NCI-H446 (cell line): ENCODE measurements at regions not wholly inside any gene's neighbourhood (a gene's known extent, or its start where the extent isn't known, plus 50 kb on each side); places are given as distances from the start of the nearest gene placed in this dataset.

Experiments used
- DNase-seq, 2 experiments: peaks; one replicate each; lab custom pipeline; 2025; lab: John Stamatoyannopoulos, UW

DNA sequence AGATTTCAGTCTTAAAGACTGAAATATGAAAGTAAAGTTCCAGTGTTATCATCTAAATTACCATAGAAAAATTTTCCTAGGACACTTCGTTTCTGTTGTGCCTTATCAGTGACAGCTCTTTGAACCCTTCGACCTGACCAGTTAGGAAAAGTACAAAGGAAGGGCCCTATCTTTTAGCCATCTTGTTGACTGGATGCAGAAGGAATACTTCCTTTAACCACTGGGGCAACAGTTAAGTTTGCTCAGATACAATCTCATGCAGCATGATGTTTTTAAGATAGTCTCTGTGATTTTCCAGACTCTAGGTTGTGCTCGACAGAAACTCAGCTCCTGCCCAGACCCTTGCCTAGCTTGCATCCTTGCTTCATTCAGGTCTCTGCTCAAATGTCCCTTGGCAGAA lies 210.5 kb upstream of the RPS6KA3 start:
- no peak for DNase-seq

DNA sequence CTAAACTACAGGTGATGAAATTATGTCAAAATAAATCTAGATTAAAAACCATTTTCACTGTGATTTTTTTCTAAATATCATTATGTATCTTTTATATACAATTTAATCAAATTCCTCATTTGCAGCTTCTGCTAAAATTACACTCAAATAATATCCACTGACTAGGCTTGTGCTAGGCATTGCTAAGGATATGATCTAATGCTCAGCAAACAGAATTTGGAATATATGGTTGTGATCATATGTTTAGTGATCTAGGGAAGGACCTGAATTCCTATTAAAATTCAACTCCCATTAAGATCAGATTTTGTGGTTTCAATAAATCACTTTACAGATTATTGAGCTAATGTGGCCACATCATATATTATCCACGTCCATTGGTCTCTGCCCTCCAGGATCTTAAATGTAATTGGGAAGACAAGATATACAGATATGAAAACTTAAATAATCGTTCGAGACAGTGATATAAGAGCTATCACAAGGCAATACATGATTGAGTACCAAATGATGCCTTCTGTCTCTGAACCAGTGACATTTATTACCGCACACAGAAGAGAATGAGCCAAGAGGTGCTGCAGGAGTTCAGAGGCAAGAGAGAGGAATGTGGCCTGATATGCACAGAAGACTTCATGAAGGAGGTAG lies 206.0 kb upstream of the RPS6KA3 start:
- DNase-seq: no peak

DNA sequence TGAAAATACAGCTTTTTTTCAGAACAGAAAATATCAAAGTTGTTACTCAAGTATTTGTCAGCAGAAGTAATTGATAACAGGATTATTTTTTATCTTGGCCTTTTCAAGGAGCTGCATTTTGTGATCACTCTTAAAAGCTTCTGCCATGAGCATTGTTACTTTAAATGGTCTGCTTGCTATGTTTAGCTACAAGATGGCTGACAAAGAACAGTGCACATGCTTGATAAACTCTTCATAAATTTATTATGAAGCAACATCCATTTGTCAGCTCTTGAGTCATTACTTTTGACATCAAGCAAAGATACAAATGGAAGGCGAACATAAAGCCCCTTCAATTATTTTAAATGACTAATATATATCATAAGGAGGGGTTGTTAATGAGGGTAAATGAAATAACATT lies 205.4 kb upstream of the RPS6KA3 start:
- no peak for DNase-seq

DNA sequence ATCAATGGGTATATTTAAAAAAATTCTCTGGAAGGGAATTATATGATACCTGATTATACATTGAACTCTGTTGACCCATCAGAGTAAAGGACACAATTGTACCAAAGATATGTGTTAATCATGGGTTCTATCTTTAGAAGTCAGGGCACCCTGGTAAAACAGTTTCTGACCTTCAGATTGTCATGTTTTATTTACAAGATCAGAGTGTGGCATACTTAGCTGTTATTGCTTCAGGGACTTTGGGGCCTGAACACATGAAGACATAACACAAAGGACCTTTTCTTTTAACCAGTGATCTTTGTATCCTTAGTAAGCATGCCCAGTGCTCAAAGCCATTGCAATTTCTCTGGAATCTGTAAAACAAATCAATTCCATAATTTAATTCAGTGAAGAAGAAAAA lies 204.8 kb upstream of the RPS6KA3 start:
- DNase-seq: no peak

DNA sequence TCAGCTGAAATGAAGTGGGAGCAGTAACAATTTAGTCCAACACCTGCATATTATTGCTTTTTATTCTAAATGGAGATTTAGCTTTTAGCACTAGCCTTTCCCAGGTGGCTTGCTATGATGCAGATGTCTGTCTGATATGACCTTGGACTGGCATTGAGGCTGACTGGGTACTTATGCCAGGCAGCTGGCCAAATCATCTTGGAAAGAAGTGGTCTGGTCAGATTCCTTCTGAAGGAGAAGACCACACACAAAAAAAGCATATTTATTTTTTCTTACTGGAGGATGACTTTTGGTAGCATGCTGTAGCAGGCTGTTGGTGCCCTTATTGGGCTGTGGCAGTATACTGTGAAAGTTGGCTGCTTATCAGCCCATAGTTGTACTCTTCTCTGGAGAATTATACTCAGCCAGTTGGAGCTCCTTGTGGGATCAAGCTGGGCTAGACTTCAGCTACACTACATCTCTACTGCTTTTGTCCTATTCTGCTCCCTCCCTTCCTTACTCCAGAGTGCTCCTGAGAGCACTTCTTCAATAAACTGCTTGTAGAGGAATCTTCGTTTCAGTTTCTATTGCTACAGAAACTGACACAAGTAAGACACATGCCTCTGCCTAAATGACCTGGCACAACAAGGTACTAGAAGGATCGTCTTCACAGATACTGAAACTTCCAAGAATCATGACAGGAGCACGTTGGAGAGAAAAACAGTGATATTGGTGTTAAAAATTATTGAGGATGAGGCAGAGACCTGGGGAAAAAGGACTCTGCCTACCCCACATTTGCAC lies 196.8 kb upstream of the RPS6KA3 start:
- peak in 1 of 2 experiments; percentile 12 for DNase-seq

DNA sequence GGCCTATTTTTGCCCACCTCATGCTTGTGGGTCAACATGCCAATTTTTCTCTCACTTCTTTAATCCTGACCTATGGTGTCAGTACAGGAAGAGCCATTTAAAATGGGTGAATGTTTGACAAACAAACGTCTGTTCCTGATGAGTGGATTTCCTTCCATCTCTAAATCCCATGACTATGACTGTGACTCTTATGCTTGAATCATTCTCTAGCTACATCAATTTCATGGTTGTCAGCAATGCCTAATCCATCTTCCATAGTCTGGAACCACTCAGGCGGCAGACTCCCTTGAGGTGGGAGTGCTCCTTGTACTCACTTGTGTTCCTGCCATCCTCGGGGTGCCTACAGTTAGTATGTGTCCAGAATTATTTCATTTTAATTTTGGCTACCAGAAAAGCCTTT lies 194.9 kb upstream of the RPS6KA3 start:
- DNase-seq: peak in 1 of 2 experiments; percentile 33

DNA sequence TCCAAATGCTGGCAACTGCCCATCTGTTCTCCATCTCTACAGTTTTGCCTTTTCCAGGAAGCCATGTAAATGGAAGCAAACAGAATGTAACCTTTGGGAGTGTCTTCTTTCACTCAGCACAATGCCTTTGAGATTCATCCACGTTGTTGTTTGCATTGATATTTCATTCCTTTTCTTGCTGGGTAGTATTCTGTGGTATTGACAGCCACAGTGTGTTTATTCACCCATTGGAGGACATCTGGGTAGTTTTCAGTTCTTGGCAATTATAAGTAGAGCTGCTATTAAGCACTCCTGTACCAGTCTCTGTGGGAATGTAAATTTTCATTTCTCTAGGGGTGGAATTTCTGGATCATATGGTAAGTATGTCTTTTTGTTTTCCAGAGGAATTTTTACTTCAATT lies 194.3 kb upstream of the RPS6KA3 start:
- peak in 1 of 2 experiments; percentile 44 for DNase-seq

DNA sequence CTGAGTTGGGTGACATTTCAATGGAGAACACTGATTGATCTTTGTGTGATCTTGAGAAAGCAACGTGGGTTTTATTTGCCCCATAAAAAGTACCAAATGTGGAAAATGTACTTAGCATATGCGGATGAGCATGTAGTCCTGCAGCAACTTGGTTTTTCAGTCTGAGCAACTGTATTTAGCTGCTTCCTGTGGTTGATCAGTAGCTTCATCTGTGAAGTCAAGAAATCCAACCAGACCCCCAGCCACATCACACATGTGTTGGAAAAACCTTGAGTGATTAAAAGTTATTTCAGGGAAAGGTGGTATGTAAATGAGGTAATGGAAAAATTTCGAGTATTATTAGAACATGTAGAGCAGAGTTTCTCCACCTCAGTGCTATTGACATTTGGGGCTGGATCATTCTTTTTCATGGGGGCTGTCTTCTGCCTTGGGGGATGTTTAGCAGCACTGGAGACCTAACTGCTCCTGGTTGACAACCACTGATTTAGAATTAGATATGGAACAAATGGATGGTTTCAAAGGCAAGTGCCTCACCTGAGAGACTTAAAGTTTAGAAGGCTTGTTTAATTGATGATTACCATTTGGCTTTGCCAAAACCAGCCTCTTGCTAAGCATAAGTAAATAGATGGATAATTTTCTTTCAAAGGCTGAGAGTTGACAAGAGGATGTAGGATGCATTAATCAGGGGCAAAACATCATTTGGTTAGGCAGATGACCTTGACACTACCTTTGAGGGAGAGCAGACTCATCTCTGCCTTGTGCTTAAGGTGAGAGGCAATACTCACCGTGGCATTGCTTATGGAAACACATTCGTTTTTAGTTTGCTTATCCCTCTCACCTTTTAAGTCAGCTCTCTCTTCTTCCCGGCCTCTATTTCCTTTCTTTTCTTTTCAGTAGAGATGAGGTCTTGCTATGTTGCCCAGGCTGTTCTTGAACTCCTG lies 193.0 kb upstream of the RPS6KA3 start:
- DNase-seq: no peak

DNA sequence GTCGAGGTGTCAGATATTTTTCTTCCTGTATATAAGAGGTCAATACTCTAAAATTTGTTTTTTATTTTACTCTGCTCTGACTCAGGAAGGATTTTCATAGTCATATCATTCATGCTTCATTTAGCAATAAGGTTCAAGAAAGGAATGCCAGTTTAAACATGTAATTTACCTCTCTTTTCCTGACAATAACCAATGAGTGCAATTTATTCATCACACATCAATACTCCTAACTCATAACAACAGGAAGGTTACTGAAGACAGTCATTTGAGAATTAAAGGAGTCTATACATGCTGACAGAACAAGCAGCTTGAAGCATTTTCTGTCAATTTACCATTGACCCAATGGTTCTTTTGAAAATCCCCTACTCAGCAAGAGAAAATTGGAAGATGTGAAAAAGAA lies 190.3 kb upstream of the RPS6KA3 start:
- no peak for DNase-seq

DNA sequence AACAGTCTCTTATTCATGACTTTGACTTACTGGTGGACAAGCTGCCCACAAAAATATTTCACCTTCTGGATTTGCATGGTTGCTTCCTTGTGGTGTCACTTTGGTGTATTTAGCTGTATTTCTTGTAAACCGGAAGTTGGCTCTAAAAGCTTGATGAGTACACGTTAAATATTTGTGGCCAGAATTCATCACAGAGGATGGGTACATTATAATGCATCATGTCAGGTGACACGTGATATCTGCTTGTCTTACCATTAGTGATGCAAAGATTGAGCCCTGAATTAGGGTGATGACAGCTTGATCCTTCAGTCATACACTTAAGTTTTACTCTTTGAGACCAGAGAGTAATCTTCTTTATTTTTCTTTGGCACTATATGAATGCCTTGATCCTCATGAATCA lies 188.3 kb upstream of the RPS6KA3 start:
- no peak for DNase-seq

DNA sequence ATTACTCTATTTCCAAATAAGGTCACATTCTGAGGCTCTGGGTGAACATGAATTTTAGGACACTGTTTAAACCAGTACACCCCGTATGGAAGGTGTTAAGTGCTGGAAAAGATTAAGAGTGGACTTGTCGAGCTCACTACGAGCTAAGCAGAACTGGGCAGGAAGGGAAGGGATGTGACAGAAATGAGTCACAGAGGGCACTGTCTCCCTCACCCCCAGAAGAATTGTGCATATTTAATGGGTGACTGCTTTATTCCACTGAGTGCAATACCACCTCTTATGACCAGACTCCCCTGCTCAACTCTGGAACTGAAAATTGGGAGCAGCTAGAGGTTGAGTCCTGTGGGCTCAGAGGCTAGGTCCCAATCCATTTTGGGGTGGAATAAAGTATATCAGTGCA lies 187.4 kb upstream of the RPS6KA3 start:
- DNase-seq: no peak

DNA sequence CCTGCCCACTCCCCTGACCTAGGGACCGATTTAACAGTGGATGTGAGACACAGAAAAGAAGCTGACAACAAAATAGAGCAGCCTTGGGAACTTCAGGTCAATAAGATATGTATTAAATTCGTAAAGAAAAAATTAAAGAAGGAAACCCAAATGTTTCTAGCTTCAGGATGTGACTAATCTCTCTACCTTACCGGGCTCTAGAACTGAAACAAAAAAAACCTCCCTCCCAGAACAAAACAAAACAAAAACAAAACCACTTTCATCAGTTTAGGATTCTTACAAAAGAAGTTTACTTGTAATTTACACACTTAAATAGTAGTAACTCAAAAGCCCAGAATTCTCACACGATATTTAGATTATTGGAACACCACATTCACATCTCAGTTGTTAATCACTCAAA lies 185.8 kb upstream of the RPS6KA3 start:
- no peak for DNase-seq

DNA sequence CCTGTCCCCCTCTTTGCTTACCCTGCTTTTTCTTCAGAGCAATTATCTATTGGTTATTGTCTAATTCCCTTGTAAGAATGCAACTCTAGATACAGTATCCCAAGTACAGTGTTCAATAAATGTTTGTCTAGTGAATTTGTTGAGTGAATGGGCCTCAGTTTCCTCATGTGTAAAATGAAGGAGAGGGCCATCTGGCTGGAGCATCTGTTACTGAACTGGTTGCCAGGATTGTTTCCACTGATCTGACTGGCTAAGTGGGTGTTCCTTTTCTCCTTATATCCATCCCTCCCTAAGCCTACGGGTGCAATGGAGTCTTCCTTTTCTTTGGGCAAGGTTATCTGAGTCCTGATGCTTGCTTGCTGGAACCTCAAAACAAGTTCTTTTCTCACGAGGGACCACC lies 185.2 kb upstream of the RPS6KA3 start:
- peak; percentile 31 to 77 for DNase-seq

DNA sequence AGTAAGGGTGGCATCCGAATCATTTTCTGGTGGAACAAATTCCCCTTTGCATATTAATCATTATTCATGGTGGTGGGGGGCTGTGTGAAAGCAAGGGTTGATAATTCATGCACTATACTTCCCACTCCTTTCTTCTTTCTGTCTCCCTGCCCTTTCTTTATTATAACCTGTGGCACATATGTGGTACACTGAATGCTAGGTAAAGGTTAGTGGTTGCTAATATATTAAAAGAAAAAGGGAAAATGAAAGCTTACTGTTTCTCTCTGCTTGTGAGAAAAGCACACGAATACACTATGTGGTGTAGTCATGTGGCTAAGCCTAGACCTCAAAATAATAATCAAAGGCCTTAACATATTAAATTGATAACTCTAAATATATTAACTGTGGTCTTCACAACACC lies 178.4 kb upstream of the RPS6KA3 start:
- no peak for DNase-seq

DNA sequence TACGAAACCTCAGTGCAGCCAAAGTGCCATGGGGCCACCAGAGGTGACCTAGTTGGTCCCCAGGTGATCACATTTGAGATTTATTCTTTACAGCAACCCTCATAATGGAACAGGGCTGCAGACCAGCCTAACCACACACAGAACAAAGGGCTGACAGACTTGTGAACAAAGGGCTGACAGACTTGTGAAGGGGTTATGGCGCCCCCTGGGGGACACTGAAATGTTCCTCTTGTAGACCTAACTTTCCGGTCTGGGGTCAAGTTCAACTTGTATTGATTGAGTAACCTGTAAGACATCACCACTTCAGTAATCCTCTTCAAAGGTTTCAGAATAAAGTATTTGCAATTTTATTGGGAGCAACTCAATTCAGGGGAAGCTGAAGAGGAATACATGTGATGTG lies 175.9 kb upstream of the RPS6KA3 start:
- DNase-seq: peak; percentile 42 to 76

DNA sequence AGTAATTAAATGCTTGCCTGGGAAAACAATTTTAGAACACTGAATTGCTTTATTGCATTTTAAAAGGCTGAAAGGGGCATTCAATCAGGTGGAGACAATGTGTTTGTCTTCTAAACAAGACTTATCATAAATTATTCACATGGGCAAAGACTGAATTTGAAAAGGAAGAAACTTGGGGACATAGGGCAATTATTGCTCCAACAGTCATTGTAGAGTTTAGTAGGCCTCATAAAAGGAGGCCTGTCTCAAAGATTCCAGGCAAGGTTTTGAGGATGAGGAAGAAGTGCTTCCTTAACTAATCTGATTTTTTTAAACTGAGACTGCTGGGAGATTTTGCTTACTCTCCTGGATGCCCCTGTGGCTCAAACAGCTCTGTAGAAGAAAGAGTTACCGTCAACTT lies 174.4 kb upstream of the RPS6KA3 start:
- no peak for DNase-seq

DNA sequence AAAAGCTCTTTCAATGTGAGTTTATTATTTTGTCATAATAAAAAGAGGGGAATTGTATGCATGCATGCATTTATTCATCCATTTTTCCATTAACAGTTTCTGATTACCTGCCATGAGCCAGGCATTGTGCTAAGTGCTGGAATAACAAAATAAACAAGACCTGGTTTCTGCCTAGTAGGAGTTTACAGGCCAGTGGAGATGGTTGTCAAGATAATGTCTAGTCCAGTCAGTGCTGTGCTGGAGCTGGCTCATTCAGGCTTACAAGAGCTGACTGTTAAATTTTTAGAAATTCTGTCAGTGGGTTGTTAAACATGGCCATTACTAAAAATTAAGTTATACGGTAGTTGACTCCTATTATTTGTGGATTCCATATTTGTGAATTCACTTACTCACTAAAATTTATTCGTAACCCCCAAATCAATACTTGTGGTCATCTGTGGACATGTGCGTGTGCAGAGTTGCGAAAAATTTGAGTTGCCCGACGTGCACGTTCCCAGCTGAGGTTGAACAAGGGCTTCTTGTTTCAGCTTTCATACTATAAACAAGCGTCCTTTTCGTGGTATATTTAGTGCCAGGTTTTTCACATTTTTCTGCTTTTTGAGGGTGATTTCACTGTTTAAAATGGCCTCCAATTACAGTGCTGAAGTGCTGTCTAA lies 172.3 kb upstream of the RPS6KA3 start:
- no peak for DNase-seq

DNA sequence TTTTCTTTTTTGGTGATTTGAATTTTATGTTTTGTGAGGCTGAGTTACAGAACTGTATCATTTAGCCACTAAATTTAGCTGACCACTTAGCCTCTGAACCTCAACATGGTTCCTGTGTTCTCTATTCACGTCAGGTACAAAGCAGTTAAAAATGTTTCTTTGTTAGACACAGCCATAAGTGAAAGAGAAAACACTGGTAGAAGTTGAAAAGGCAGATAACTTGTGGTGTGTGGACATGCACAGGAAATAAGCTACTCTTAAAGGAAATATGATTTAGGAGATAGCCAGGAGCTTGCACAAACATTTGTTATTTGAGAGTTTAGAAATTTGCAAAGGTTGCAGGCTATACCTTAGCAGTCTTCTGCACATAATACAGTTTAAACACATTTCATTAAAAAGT lies 171.0 kb upstream of the RPS6KA3 start:
- no peak for DNase-seq

DNA sequence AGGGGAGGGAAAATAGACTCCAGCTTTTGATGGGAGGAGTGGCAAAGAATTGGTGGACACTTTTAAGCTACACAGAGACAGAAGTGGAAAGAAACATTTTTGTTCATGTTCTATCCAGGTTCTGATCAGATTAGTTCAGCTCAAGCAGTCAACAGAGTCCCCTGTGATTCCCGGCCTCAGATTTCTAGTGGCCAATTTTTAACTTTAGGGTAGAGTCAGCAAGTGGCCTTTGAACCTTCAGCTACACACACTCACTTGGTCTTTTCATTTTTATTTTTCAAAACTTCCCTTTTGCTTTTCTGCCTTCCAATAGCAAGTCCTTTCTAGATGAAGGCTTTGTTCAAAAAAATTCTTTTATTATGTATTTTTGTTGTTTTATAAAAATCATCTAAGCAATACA lies 169.2 kb upstream of the RPS6KA3 start:
- no peak for DNase-seq

DNA sequence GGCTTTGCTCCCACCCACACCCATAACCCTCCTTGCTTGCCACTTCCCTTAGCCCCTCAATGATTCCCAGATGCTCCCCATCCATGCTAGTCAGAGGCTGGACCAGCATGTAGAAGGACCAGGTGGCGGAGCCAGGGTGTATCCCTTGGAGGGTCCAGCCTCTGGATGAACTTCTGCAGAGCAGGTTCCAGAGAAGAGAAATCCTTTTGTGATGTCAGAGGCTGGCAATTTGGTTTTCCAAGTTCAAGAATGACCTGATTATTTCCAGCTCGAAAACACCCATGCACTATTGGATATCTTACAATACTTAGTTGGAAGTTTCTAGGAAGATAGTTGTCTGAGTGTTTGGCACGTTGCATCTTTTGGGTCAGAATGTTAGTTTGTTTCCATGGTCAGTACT lies 168.3 kb upstream of the RPS6KA3 start:
- no peak for DNase-seq

DNA sequence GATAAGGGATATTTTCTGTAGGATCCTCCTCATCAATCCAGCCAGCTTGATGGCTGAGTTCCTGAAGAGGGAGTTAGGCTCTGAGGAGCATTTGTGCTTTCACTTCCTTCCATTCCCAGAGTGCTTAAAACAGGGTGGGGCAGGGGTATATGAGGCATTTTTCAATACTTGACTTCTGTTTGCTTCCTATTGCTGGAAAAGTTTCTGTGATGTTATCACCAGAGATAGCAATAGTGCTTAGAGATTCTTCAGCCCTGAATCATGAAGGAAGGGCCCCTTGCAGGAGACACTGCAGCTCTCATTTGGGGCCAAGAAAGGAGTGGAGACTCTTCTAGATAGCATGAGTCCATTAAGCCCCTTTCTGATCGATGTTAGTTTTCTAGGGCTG lies 166.7 kb upstream of the RPS6KA3 start:
- DNase-seq: no peak

DNA sequence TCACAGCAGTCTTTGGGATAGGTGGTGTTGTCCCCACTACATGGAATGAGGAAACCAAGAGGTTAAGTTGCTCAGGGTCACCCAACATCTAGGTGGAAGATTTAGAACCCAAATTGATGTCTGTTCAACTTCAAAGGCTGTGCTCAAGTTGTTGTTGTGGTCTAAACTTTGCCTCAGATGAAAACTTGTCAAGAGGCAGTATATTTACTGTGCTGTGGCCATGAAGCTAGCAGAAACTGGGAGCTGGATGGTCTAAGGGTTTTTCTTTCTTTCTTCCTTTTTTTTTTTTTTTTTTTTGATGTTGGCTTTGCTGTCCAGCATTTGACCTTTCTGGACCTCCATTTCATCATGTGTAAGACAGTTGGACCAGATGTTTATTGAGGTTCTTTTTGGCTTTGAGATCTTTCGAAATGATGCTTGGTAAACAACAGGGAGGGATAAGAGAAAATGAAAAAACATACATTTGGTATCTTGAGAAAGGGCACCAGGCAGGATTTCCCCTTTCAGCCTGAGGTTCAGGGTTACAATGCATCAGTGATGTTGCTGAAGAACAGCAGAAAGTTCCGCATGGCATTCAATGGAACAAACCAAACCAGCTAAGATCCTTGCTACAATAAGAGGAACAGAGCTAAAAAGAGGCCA lies 166.2 kb upstream of the RPS6KA3 start:
- DNase-seq: no peak
